GM12873 (cell line): ENCODE measurements at regions not wholly inside any gene's neighbourhood (a gene's known extent, or its start where the extent isn't known, plus 50 kb on each side); places are given as distances from the start of the nearest gene placed in this dataset.

Experiments used
- TF ChIP-seq, protein P1 (sequence below): IDR thresholded peaks from 2 replicates; pipeline ENCODE4 v1.5.1; 2012; ENCODE audit warnings: low read depth, mild to moderate bottlenecking, moderate library complexity, low read length, control low read depth; ENCODE audit not compliant: insufficient read depth; ENCODE audit errors: missing control alignments

DNA sequence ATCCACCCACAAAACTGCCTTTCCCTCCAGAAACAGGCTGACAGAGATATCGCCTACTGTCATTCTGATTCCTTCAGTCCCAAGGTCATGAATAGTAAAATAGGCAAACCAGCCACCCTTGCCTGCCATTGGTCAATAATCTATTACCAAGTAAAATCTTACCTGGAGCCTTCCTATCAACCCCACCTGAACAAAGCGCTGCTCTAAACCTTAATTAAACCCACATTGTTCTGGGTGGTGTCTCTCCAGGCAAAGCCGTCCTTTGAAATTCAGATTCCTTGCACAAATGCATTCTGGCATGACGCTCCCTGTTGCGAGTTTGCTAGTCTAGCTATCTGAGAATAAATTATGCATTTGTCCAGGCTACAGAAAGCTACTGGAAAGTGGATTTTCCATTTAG lies 291.6 kb upstream of the ECI2 start:
- TF ChIP-seq, protein P1, sequence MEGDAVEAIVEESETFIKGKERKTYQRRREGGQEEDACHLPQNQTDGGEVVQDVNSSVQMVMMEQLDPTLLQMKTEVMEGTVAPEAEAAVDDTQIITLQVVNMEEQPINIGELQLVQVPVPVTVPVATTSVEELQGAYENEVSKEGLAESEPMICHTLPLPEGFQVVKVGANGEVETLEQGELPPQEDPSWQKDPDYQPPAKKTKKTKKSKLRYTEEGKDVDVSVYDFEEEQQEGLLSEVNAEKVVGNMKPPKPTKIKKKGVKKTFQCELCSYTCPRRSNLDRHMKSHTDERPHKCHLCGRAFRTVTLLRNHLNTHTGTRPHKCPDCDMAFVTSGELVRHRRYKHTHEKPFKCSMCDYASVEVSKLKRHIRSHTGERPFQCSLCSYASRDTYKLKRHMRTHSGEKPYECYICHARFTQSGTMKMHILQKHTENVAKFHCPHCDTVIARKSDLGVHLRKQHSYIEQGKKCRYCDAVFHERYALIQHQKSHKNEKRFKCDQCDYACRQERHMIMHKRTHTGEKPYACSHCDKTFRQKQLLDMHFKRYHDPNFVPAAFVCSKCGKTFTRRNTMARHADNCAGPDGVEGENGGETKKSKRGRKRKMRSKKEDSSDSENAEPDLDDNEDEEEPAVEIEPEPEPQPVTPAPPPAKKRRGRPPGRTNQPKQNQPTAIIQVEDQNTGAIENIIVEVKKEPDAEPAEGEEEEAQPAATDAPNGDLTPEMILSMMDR = no peak

DNA sequence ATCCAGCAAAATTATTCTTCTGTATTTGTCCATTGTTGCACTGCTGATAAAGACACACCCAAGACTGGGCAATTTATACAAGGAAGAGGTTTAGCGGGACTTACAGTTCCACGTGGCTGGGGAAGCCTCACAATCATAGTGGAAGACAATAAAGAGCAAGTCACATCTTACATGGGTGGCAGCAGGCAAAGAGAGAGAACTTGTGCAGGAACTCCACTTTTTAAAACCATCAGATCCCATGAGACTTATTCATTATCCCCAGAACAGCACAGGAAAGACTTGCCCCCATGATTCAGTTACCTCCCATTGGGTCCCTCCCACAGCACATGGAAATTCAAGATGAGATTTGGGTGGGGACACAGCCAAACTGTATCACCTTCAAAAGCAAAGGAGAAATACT lies 286.5 kb upstream of the ECI2 start:
- TF ChIP-seq, protein P1 = no peak

DNA sequence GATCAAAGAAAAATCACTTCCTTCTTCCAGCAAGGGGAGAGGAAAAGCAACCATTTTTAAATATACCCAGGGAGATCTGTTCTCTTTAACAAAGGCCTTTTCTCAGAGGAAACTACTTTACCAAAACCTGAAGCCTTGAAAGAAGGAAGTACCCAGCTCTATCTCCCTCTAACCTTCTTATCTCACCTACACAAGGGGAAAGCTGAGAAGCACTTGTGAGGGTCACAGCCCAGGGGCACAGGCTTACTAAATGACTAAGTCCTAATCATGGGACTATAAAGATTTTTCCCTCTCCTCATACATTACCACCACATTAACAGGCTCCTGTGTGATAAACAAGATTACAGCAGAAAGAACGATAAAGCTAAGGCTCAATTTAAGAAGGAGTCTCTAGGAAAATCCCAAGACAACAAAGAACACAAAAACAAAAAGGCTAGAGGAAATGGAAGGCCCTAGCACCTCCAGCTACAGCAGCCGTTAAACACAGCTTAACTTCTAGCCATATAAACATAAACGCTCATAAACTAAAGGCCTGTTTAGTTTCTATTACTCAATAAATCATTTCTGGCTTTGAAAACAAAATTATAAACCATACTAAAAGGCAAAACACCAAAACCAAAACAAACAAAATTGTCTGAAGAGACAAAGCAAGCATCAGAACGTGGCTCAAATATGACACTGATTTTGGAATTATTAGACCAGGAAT lies 284.9 kb upstream of the ECI2 start:
- TF ChIP-seq, protein P1 = no peak

DNA sequence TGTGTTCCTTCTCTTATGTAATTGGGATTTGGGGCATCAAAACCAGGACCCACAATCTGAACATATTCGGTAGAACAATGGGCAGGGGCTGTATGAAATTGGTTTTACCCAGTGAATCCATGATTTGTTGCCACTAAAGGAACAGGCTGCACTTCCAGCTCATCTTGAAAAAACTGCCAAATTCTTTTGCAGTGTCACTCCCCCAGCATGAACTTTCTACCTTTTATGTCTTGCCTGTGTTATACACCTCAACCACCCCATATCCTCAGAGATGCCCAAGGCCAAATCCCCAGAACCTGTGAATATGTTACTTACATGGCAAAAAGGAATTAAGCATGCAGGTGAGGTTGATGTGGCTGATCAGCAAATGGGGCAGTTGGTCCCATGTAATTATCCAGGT lies 280.2 kb upstream of the ECI2 start:
- TF ChIP-seq, protein P1 = no peak

DNA sequence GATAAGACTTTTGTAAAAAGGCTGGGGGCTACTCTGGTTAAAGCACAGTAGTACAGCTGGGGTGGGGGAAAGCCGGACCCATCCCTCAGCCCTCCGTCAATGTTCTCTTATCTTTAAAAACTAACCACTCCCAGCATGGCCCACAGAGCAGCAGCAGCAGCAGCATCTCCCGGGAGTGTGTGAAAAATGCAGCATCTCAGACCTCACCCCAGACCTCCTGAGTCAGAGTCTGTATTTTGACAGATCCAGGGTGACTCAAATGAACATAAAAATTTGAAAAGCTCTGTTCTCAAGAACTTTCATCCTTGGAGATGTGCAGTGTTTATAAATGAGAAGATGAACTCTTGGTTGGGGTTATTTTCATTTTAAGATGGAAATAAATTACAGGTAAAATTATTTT lies 277.7 kb upstream of the ECI2 start:
- TF ChIP-seq, protein P1 = no peak

DNA sequence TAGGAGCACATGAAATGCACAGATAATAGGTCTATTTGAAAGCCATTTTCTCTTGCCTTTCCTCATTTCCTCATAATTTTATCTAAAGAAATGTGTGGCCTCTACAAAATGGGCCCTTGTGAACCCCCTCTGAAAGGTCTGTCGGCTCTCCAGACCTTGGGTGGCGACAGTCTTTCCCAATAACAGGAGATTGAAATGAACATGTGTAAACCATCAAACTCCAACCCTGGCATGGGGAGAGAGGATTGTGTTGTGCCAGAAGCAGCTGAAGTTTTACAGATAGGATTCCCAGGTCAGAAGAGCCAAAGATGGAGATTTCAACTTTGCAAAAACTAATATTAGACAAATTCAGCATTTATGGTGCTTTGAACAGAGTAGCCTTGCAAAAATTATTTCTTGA lies 277.1 kb upstream of the ECI2 start:
- TF ChIP-seq, protein P1 = no peak

DNA sequence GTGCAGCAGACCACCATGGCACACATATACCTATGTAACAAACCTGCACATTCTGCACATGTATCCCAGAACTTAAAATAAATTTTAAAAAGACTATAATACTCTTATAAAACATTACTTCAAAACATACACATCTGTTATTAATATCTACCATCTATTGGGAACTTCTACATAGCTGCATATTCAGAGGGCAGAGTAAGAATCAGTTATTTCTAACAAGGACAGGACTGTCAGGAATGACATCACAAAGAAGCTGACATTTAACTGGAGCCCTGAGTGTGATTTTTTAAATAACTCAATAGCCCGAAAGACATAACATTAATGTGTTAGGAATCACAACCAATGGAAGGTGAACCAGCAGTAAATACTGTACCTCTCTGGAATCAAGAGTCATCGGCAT lies 276.7 kb upstream of the ECI2 start:
- TF ChIP-seq, protein P1 = no peak
